Naive thymus-derived CD8-positive, alpha-beta T cell (primary cell): ENCODE measurements at regions not wholly inside any gene's neighbourhood (a gene's known extent, or its start where the extent isn't known, plus 50 kb on each side); places are given as distances from the start of the nearest gene placed in this dataset.
"Not testable (repeated sequence)": the region's sequence is repeated elsewhere in the genome, so short reads cannot be mapped to it uniquely, and the experiment has no call there.

Source experiments
- ATAC-seq, 2 donors: fragments of 150-1000 bp; cut with Tn5 transposase in 1 of 2; sonication (Bioruptor Pico), chemical (Tn5 transposase) in 1 of 2; 1 replicate in 1 of 2; 2 replicates in 1 of 2; pipeline ENCODE4 v1.10.0; 2021; ENCODE audit warnings: mild to moderate bottlenecking in 2 of 2, moderate library complexity in 2 of 2
- POLR2A ChIA-PET: fragments of 350-600 bp; sonication (Branson Sonifier 250); formaldehyde crosslinking; loops from one replicate; lab custom pipeline; 2021; ENCODE audit warnings: antibody characterized with exemption; lab: Charles Lee
- DNase-seq, 10 donors: peaks; one replicate each; pipeline versions ENCODE4 v3.0.0 to v3.0.0-alpha.2; 2020 to 2022
- H3K27ac Mint-ChIP-seq, 10 donors: one replicate each; pipeline ENCODE4 v1.8.0; 2020 to 2022; ENCODE audit warnings: mild to moderate bottlenecking in 10 of 10, mixed read lengths in 10 of 10, moderate library complexity in 4 of 10, inconsistent platforms in 1 of 10
- H3K27me3 Mint-ChIP-seq, 5 donors: one replicate each; pipeline ENCODE4 v1.8.0; 2021 to 2022; ENCODE audit warnings: mixed read lengths in 5 of 5
- H3K36me3 Mint-ChIP-seq, 3 donors: one replicate each; pipeline ENCODE4 v1.8.0; 2020 to 2022; ENCODE audit warnings: mixed read lengths in 3 of 3, mild to moderate bottlenecking in 2 of 3, inconsistent platforms in 1 of 3
- H3K4me1 Mint-ChIP-seq, 4 donors: one replicate each; pipeline ENCODE4 v1.8.0; 2021 to 2022; ENCODE audit warnings: mixed read lengths in 4 of 4
- H3K4me3 Mint-ChIP-seq, 10 donors: one replicate each; pipeline ENCODE4 v1.8.0; 2020 to 2022; ENCODE audit warnings: mild to moderate bottlenecking in 10 of 10, mixed read lengths in 10 of 10, moderate library complexity in 6 of 10, inconsistent platforms in 1 of 10
- H3K9me3 Mint-ChIP-seq, 9 donors: one replicate each; pipeline ENCODE4 v1.8.0; 2020 to 2022; ENCODE audit warnings: mixed read lengths in 9 of 9, mild to moderate bottlenecking in 3 of 9, inconsistent platforms in 1 of 9, moderate library complexity in 1 of 9

DNA sequence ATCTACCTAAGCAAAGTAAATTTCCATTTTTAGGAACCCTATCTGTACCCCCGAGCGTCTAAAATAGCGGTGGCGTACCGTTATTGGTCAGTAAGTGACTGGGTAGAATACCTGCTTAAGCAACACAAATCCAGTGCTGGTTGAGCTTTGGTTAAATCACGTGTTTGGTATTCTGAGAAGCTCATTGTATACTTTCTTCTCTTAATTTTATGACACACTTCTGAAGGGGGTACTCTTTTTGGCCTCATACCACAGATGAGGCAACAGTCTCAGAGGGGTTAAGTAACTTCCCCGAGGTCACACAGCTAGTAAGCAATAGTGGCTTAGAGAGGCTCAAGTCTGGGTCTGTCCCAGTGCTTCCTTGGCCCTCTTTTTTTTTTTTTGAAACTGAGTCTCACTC lies 151.2 kb downstream of the TFAP2C start:
- DNase-seq (no peak), ATAC-seq (no peak)
- no peak overlapping the region for H3K4me3 Mint-ChIP-seq
- H3K9me3 Mint-ChIP-seq: no peaks in the 10 kb centered on the region
- peaks cover 1 to 40% (median 15%) of the 10 kb centered on the region in 5 donors for H3K27me3 Mint-ChIP-seq
- peaks cover 3 to 11% (median 6%) of the 10 kb centered on the region in 4 donors for H3K4me1 Mint-ChIP-seq
- H3K27ac Mint-ChIP-seq: no peak overlapping the region
- POLR2A ChIA-PET: no interaction called here
- H3K36me3 Mint-ChIP-seq: no peaks in the 10 kb centered on the region

DNA sequence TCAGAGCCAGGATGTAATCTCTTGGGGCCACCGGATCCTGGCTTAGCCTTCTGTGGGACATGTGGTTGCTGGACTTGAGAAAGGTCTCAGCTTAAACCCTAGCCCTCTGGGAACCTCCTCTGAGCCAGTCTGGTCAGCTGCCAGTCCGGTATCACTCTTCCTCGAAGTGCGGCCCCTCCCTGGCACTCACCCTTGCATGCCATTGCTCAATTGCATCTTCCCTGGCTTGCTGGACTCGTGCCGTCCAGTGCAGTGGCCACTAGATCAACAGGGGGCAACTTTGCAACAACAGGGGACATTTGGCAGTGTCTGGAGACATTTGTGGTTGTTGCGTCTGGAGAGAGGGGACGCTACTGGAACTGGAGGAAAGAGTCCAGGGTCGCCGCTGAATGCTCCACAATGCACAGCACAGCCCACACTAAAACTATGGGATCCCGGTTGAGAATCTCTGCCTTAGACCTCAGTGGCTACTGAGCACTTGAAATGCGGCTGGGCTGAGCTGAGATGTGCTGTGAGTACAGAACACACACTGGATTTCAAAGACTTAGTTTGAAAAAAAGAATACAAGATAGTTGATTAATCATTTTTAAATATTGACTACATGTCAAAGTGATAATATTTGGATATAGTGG lies 152.1 kb downstream of the TFAP2C start:
- Mint-ChIP-seq H3K27me3 (peaks cover 1 to 40% (median 15%) of the 10 kb centered on the region in 5 donors), H3K9me3 (no peaks in the 10 kb centered on the region), H3K27ac (no peak overlapping the region), H3K36me3 (no peaks in the 10 kb centered on the region), H3K4me3 (no peak overlapping the region), H3K4me1 (peaks cover 3 to 11% (median 6%) of the 10 kb centered on the region in 4 donors)
- DNase-seq (no peak), ATAC-seq (no peak)
- POLR2A ChIA-PET: no interaction called here

DNA sequence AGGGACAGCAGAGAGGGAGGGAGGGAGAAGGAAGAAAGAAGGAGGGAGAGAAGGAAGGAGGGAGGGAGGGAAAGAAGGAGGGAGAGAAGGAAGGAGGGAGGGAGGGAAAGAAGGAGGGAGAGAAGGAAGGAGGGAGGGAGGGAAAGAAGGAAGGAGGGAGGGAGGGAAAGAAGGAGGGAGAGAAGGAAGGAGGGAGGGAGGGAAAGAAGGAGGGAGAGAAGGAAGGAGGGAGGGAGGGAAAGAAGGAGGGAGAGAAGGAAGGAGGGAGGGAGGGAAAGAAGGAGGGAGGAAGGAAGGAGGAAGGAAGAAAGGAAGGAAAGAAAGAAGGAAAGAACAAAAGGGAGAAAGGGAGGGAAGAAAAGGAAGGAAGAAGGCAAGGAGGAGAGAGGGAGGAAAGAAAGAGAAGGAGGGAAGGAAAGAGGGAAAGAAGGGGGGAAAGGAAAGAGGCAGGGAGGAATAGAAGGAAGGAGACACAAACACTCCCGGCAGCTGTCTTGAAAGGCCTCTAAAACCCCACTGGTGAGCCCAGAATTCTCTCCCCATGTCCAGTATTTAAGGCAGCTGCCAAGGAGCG lies 153.0 kb downstream of the TFAP2C start:
- H3K9me3 Mint-ChIP-seq, POLR2A ChIA-PET, H3K27ac Mint-ChIP-seq: not testable (repeated sequence)

GRCh38 chr20:56782814-56783213 lies 153.7 kb downstream of the TFAP2C start:
- DNase-seq, POLR2A ChIA-PET, H3K27ac Mint-ChIP-seq, H3K4me3 Mint-ChIP-seq, ATAC-seq, H3K36me3 Mint-ChIP-seq, H3K9me3 Mint-ChIP-seq: not testable (repeated sequence)
- Mint-ChIP-seq H3K4me1 (peaks cover 3 to 11% (median 6%) of the 10 kb centered on the region in 4 donors), H3K27me3 (peaks cover 1 to 40% (median 20%) of the 10 kb centered on the region in 5 donors)

More for the DNA sequence above, 153.0 kb downstream of the TFAP2C start:
- ATAC-seq, H3K36me3 Mint-ChIP-seq, H3K4me3 Mint-ChIP-seq, DNase-seq: not testable (repeated sequence)
- H3K4me1 Mint-ChIP-seq: peaks cover 3 to 11% (median 6%) of the 10 kb centered on the region in 4 donors
- peaks cover 1 to 40% (median 20%) of the 10 kb centered on the region in 5 donors for H3K27me3 Mint-ChIP-seq

DNA sequence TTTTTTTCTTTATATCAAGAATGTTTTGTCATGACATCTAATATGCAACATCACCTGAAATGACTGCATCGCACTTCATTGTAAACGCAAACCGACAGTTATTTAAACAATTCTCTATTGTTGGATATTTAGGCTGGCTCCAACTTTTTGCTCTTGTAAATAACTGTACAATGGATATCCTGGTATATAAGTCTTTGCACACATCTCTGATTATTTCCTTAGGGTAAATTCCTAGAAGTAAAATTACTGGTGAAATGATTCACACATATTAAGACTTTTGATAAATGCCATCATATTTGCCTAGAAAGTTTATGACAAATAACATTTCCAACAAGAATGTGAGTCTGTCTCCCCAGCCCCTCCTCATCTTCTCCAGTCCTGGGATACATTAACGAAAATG lies 154.7 kb downstream of the TFAP2C start:
- Mint-ChIP-seq H3K4me1 (peaks cover under 1 to 8% (median 3%) of the 10 kb centered on the region in 4 donors), H3K27ac (no peak overlapping the region), H3K36me3 (no peaks in the 10 kb centered on the region), H3K4me3 (no peak overlapping the region), H3K27me3 (peaks cover 1 to 32% (median 20%) of the 10 kb centered on the region in 5 donors), H3K9me3 (no peaks in the 10 kb centered on the region)
- DNase-seq (no peak), ATAC-seq (no peak)
- POLR2A ChIA-PET: no interaction called here

DNA sequence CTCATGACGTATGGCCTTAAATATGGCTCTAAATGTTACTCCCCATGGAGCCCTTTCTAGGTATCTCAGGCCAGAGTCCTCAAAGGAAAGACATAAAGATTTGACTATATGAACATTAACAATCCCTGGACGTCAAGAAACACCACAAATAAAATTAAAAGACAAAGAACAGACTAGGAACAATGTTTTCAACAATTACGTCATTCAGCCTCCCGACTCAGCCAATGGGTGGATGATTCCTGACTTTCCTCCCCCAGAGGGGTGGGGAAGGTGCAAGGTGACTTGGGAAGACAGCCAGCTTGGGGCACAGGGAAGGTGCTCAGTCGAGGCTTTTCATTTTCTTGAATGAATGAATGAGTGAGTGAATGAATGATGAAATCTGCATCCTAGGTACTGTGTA lies 157.4 kb downstream of the TFAP2C start:
- Mint-ChIP-seq H3K9me3 (no peaks in the 10 kb centered on the region), H3K4me3 (no peak overlapping the region)

DNA sequence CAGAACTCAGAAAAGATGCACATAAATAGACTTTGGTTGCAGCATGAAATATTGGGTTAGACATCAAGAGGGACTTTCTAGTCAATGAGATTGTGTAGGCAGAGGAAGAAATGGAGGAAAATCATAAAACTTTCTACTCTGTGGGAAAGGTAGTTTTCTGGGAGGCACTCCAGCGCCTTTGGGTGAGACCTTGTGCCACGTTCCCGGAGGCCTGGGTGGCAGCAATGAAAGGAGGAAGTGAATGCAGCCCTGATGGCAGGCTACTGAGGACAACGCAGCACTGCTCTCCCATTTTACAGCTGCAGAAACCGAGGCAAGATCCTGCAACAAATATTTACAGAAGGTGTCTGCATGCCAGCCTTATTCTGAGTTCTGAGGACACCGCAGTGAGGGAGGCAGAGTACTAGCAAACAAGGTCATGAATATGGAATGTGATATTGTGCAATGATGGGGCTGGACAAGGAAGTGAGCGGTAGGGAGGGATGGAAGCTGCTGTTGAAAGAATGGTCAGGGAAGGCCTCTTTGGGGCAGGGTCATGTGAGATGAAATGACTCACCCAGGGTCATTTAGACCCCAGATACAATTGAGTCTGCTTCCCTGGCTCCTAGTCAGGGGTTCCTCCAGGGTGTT lies 159.1 kb downstream of the TFAP2C start:
- Mint-ChIP-seq H3K36me3 (no peaks in the 10 kb centered on the region), H3K4me3 (no peak overlapping the region), H3K27me3 (peaks cover 0 to 7% (median 3%) of the 10 kb centered on the region in 5 donors), H3K4me1 (peaks cover 0 to 2% (median 0%) of the 10 kb centered on the region in 4 donors), H3K27ac (no peak overlapping the region), H3K9me3 (no peaks in the 10 kb centered on the region)
- POLR2A ChIA-PET: no interaction called here
- no peak for ATAC-seq
- DNase-seq: no peak

More for the DNA sequence above, 157.4 kb downstream of the TFAP2C start:
- Mint-ChIP-seq H3K27me3 (peaks cover 2 to 11% (median 9%) of the 10 kb centered on the region in 5 donors), H3K4me1 (no peaks in the 10 kb centered on the region), H3K27ac (no peak overlapping the region), H3K36me3 (no peaks in the 10 kb centered on the region)
- POLR2A ChIA-PET: no interaction called here
- ATAC-seq (no peak), DNase-seq (no peak)

- Mint-ChIP-seq H3K4me1 (peaks cover 0 to 2% (median 0%) of the 10 kb centered on the region in 4 donors), H3K9me3 (peaks cover 0 to 1% (median 0%) of the 10 kb centered on the region in 9 donors), H3K4me3 (no peak overlapping the region), H3K36me3 (no peaks in the 10 kb centered on the region), H3K27me3 (peaks cover 2 to 7% (median 4%) of the 10 kb centered on the region in 5 donors), H3K27ac (no peak overlapping the region)
- no peak for DNase-seq
- POLR2A ChIA-PET: no interaction called here
- ATAC-seq: no peak
Observed at GRCh38 chr20:56788671-56789610, 159.8 kb downstream of the TFAP2C start.

- Mint-ChIP-seq H3K9me3 (peaks cover 3 to 13% (median 5%) of the 10 kb centered on the region in 9 donors), H3K27me3 (peaks cover 6 to 34% (median 16%) of the 10 kb centered on the region in 5 donors), H3K27ac (no peak overlapping the region), H3K4me1 (peaks cover 0 to 2% (median 0%) of the 10 kb centered on the region in 4 donors), H3K4me3 (no peak overlapping the region), H3K36me3 (no peaks in the 10 kb centered on the region)
- POLR2A ChIA-PET: no interaction called here
- ATAC-seq (no peak), DNase-seq (no peak)
Observed at GRCh38 chr20:56793916-56794315, 164.8 kb downstream of the TFAP2C start.

- POLR2A ChIA-PET: no interaction called here
- Mint-ChIP-seq H3K27me3 (peaks cover 6 to 39% (median 17%) of the 10 kb centered on the region in 5 donors), H3K4me1 (peaks cover 0 to 2% (median 0%) of the 10 kb centered on the region in 4 donors), H3K4me3 (no peak overlapping the region), H3K36me3 (no peaks in the 10 kb centered on the region), H3K27ac (no peak overlapping the region), H3K9me3 (peaks cover 3 to 17% (median 5%) of the 10 kb centered on the region in 9 donors)
- no peak for ATAC-seq
- DNase-seq: no peak
Observed at GRCh38 chr20:56795492-56795891, 166.4 kb downstream of the TFAP2C start.

DNA sequence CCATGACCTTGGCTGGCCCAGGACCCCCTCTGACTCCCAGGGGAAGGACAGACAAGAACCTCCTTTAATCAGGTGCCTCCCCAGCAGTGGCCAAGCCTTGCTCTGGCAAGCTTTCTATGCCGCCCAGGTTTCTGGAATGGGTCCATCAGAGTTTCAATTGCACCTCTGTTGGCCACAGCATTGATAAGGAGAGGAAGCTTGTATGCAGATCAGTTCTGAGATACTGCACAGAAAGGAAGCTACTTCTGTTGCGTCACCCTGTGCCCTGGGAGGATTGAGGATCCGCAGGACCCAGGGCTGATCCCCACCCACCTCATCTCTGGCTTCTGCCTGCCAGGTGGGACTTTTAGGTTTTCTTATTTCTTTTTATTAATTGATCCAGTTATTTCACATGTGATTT lies 167.2 kb downstream of the TFAP2C start:
- H3K27ac Mint-ChIP-seq: no peak overlapping the region
- H3K36me3 Mint-ChIP-seq: no peaks in the 10 kb centered on the region
- no peak overlapping the region for H3K4me3 Mint-ChIP-seq
- DNase-seq (no peak), ATAC-seq (no peak)
- peaks cover 0 to 2% (median 0%) of the 10 kb centered on the region in 4 donors for H3K4me1 Mint-ChIP-seq
- POLR2A ChIA-PET: no interaction called here
- peaks cover 6 to 39% (median 17%) of the 10 kb centered on the region in 5 donors for H3K27me3 Mint-ChIP-seq
- peaks cover 3 to 17% (median 5%) of the 10 kb centered on the region in 9 donors for H3K9me3 Mint-ChIP-seq

DNA sequence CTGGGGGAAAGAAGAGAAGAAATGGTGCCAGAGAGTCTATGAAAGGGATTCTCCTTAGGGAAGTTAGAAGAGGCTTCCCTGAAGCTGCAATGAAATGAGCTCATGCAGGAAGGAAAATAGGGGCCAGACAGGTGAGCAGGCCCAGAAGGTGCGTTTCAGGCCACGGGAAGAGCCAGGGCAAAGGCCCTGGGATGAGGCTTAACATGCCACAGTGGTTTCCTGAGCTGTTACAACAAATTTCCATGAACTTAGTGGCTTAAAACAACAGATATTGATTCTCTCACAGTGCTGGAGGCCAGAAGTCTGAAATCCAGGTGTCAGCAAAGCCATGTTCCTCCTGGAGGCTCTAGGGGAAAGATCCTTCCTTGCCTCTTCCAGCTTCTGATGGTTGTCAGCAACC lies 167.9 kb downstream of the TFAP2C start:
- no peak for DNase-seq
- no peaks in the 10 kb centered on the region for H3K4me1 Mint-ChIP-seq
- no peak overlapping the region for H3K27ac Mint-ChIP-seq
- H3K27me3 Mint-ChIP-seq: peaks cover 6 to 39% (median 15%) of the 10 kb centered on the region in 5 donors
- no peaks in the 10 kb centered on the region for H3K36me3 Mint-ChIP-seq
- no peak for ATAC-seq
- POLR2A ChIA-PET: no interaction called here
- H3K9me3 Mint-ChIP-seq: peaks cover 3 to 17% (median 5%) of the 10 kb centered on the region in 9 donors
- H3K4me3 Mint-ChIP-seq: no peak overlapping the region
